Epithelial cell of proximal tubule (primary cell): ENCODE measurements at regions not wholly inside any gene's neighbourhood (a gene's known extent, or its start where the extent isn't known, plus 50 kb on each side); places are given as distances from the start of the nearest gene placed in this dataset.

Source experiments
- DNase-seq: peaks from one replicate; pipeline ENCODE4 v3.0.0-alpha.2; 2011; ENCODE audit warnings: low read depth
- H3K4me3 ChIP-seq: 2 replicates; pipeline ENCODE4 v1.5.1; 2011; ENCODE audit warnings: low read depth, mild to moderate bottlenecking, low read length
- TF ChIP-seq, protein P1 (sequence below): conservative IDR thresholded peaks from 2 replicates; pipeline ENCODE4 v1.5.1; 2012; ENCODE audit warnings: low read depth, mild to moderate bottlenecking, low read length

- no peak overlapping the region for H3K4me3 ChIP-seq
- TF ChIP-seq, protein P1, sequence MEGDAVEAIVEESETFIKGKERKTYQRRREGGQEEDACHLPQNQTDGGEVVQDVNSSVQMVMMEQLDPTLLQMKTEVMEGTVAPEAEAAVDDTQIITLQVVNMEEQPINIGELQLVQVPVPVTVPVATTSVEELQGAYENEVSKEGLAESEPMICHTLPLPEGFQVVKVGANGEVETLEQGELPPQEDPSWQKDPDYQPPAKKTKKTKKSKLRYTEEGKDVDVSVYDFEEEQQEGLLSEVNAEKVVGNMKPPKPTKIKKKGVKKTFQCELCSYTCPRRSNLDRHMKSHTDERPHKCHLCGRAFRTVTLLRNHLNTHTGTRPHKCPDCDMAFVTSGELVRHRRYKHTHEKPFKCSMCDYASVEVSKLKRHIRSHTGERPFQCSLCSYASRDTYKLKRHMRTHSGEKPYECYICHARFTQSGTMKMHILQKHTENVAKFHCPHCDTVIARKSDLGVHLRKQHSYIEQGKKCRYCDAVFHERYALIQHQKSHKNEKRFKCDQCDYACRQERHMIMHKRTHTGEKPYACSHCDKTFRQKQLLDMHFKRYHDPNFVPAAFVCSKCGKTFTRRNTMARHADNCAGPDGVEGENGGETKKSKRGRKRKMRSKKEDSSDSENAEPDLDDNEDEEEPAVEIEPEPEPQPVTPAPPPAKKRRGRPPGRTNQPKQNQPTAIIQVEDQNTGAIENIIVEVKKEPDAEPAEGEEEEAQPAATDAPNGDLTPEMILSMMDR, result no peak
- DNase-seq, result no peak
Measured at GRCh38 chr4:79514621-79515329, 106.7 kb upstream of the GK2 start.

DNA sequence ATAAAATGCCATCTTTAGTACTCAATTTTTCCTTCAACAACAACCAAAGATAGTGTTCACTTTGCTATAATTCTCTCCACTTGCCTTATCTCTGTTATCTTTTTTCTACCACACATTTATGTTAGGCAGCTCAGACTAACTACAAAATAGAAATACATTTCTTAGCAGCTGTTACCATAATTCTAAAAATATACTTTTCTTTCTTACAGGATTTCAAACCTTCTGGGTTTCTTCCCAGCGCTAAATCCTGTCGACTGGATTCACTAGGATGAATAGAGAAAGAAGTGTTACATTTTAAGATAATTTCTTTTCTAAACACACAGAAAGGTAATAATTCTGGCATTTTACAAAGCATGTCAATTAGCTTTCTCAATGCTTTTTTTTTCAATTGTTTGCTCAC lies 105.5 kb upstream of the GK2 start:
- no peak overlapping the region for H3K4me3 ChIP-seq
- no peak for DNase-seq
- TF ChIP-seq, protein P1, result no peak

GRCh38 chr4:79512363-79512762 lies 104.3 kb upstream of the GK2 start:
- DNase-seq, result no peak
- no peak overlapping the region for H3K4me3 ChIP-seq
- TF ChIP-seq, protein P1, result no peak

DNA sequence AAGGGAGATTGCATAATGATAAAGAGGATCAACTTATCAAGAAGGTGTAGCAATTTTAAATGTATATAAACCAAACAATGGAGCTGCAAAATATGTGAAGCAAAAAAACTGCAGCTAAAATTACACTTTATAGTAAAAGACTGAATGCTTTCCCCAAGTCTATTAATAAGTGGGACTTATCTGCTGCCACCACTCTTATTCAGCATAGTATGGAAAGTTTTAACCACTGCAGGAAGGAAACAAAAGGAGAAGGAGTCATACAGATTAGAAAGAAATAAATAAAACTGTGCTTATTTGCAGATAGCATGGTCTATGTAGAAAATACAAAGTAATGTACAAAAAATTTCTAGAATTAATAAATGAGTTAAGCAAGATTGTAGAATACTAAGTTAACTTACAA lies 94.1 kb upstream of the GK2 start:
- DNase-seq, result no peak
- no peak overlapping the region for H3K4me3 ChIP-seq
- TF ChIP-seq, protein P1, result no peak

DNA sequence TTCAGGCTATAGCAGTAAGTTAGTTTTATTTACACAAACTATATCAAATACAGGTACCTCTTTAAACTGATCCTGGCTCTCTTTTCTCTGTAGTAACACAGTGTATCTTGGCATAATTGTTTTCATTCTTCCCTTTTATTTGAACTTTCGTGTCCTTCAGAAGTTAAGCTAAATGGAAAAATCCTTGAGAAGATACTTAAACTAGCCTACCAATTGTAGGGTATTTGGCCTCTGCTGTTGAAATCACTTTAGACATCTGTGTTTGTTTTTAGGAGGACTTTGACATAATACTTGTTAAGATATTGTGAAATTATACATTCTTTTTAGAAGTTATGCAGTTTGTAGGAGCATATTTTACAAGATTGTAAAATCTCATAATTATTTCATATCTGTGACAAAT lies 90.3 kb upstream of the GK2 start:
- no peak for DNase-seq
- H3K4me3 ChIP-seq, result no peak overlapping the region
- TF ChIP-seq, protein P1, result no peak

DNA sequence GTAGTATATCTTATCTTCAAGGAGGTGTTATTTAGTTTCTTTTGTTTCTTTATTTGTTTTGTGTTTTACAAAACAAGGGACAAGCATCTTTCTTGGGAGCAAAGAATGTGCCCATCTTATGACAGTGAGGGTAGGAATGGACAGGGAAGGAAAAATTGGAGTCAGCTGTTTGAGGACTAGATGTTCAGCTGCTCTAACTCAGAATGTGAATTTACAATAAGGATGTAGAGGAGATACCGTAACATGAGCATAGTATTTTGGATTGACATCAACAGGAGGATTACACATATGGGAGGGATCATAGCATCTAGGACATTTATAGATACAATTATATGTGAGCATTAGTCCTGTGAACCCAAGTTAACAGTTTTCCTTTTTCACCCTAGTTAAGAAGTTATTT lies 89.0 kb upstream of the GK2 start:
- H3K4me3 ChIP-seq, result no peak overlapping the region
- no peak for DNase-seq
- TF ChIP-seq, protein P1, result no peak

DNA sequence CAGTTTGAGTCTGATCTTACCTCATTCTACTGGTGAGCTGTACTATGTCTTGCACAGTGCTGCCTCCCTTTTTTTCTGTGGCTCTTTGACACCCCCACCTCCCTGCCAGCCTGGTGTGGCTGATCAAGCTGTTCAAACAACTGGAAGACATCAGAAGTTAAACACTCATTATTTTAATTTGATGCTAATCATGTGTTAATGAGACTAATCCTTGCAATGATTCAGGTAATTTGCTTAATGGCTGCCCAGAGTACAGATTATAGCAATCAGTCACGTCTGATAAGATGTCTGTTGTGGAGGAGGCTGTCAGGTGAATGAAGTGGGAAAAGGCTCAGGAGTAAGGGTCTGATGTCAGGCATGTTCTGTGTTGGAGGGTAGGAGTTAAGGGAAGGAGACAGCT lies 87.4 kb upstream of the GK2 start:
- DNase-seq, result no peak
- H3K4me3 ChIP-seq, result no peak overlapping the region
- TF ChIP-seq, protein P1, result no peak
